BE2C (cell line): ENCODE measurements at regions not wholly inside any gene's neighbourhood (a gene's known extent, or its start where the extent isn't known, plus 50 kb on each side); places are given as distances from the start of the nearest gene placed in this dataset.
A peak's percentile ranks its signal among the peaks of the same experiment; 100 is the strongest.

Experiments
- DNase-seq: peaks from one replicate; pipeline ENCODE4 v3.0.0-alpha.2; 2020
- H3K27me3 ChIP-seq: fragments of 250-450 bp; sonication (Bioruptor Pico); 2 replicates; pipeline ENCODE4 v1.5.1; 2020; ENCODE audit warnings: mild to moderate bottlenecking
- H3K36me3 ChIP-seq: fragments of 250-450 bp; sonication (Bioruptor Pico); 2 replicates; pipeline ENCODE4 v1.5.1; 2020; ENCODE audit warnings: mild to moderate bottlenecking
- H3K4me1 ChIP-seq: fragments of 250-450 bp; sonication (Bioruptor Pico); 2 replicates; pipeline ENCODE4 v1.5.1; 2020
- H3K4me3 ChIP-seq: 2 replicates; pipeline ENCODE4 v1.5.1; 2011; ENCODE audit warnings: low read depth, low read length
- H3K9me3 ChIP-seq: fragments of 250-450 bp; sonication (Bioruptor Pico); 2 replicates; pipeline ENCODE4 v1.5.1; 2020
- CTCF ChIP-seq: IDR thresholded peaks from 2 replicates; pipeline ENCODE4 v1.5.1; 2012; ENCODE audit warnings: mild to moderate bottlenecking, low read depth, low read length

GRCh38 chr5:109496112-109496511 lies 86.3 kb upstream of the PJA2 start:
- TF ChIP-seq CTCF, result no peak
- no peaks in the 10 kb centered on the region for H3K9me3 ChIP-seq

GRCh38 chr5:109487753-109488420 lies 78.1 kb upstream of the PJA2 start:
- no peak for TF ChIP-seq CTCF
- Histone ChIP-seq H3K4me1 (no peaks in the 10 kb centered on the region), H3K4me3 (no peak overlapping the region), H3K36me3 (no peaks in the 10 kb centered on the region), H3K9me3 (no peaks in the 10 kb centered on the region), H3K27me3 (no peaks in the 10 kb centered on the region)
- no peak for DNase-seq

More at GRCh38 chr5:109496112-109496511, 86.3 kb upstream of the PJA2 start:
- no peak for DNase-seq
- Histone ChIP-seq H3K4me3 (no peak overlapping the region), H3K36me3 (no peaks in the 10 kb centered on the region), H3K4me1 (no peaks in the 10 kb centered on the region), H3K27me3 (no peaks in the 10 kb centered on the region)

- Histone ChIP-seq H3K9me3 (no peaks in the 10 kb centered on the region), H3K4me3 (no peak overlapping the region), H3K36me3 (no peaks in the 10 kb centered on the region), H3K27me3 (no peaks in the 10 kb centered on the region), H3K4me1 (no peaks in the 10 kb centered on the region)
- no peak for DNase-seq
- TF ChIP-seq CTCF, result no peak
These were observed 76.5 kb upstream of the PJA2 start for GRCh38 chr5:109486200-109486804.

GRCh38 chr5:109485030-109485429 lies 75.3 kb upstream of the PJA2 start:
- Histone ChIP-seq H3K36me3 (no peaks in the 10 kb centered on the region), H3K4me3 (no peak overlapping the region), H3K9me3 (no peaks in the 10 kb centered on the region), H3K4me1 (no peaks in the 10 kb centered on the region), H3K27me3 (no peaks in the 10 kb centered on the region)
- TF ChIP-seq CTCF, result no peak
- peak; percentile 77 for DNase-seq

- no peaks in the 10 kb centered on the region for H3K36me3 ChIP-seq
- no peak for DNase-seq
- TF ChIP-seq CTCF, result no peak
These were observed 74.8 kb upstream of the PJA2 start for GRCh38 chr5:109484597-109484996.

GRCh38 chr5:109483395-109483971 lies 73.7 kb upstream of the PJA2 start:
- Histone ChIP-seq H3K27me3 (no peaks in the 10 kb centered on the region), H3K36me3 (no peaks in the 10 kb centered on the region), H3K4me1 (no peaks in the 10 kb centered on the region), H3K4me3 (no peak overlapping the region), H3K9me3 (no peaks in the 10 kb centered on the region)
- TF ChIP-seq CTCF, result no peak
- DNase-seq, result no peak

More at GRCh38 chr5:109484597-109484996, 74.8 kb upstream of the PJA2 start:
- no peaks in the 10 kb centered on the region for H3K9me3 ChIP-seq
- H3K4me3 ChIP-seq, result no peak overlapping the region
- no peaks in the 10 kb centered on the region for H3K27me3 ChIP-seq
- no peaks in the 10 kb centered on the region for H3K4me1 ChIP-seq
